ENCODE measurements at regions not wholly inside any gene's neighbourhood (a gene's known extent, or its start where the extent isn't known, plus 50 kb on each side); places are given as distances from the start of the nearest gene placed in this dataset.

DNA sequence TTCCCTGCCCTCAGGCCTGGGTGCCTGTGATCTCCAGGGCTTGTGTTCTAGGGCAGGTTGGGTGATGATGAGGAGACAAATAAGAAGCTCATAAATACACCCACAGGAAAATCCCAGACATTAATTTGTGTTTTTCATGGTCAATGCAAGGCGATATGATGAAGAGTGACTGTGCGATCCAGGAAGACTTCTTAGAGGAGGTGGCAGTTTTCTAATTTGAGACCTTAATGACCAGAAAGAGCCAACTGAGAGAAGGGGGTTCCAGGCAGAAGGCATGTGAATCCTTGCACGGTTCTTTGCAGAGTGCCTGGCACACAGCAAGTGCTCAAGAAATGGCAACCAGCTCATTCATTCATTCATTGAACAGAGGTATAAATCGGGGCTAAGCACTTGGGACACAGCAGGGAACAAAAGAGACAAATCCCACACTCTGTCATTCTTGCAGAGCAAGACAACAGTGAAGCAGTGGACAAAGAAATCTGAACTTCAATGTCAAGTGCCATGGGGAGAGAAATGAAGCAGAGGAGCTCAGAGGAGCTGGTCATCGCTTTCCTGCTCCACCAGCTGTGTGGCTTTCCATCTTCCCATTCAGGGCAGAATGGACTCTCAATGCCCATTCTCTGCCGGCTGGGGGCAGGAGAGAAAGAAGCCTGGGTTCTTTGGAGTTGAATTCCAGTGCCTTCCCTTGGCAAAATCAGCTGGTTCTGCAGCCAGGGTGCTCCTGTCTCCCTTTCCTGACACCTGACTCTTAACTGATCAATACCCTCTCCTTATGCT, 128.3 kb downstream of the AACS start:
- peaks cover 32% of the 10 kb centered on the region for H3K27me3 ChIP-seq (ENCODE audit: insufficient read depth, poor library complexity, severe bottlenecking)
- no peak for DNase-seq (ENCODE audit: low spot score)
- no peak for TF ChIP-seq CTCF (IDR thresholded peaks at IDR 0.05; ENCODE audit: poor library complexity, severe bottlenecking)

GRCh38 chr12:125194163-125194773, 129.0 kb downstream of the AACS start:
- peaks cover 28% of the 10 kb centered on the region for H3K27me3 ChIP-seq (ENCODE audit: insufficient read depth, poor library complexity, severe bottlenecking)
- TF ChIP-seq CTCF (IDR thresholded peaks at IDR 0.05; ENCODE audit: poor library complexity, severe bottlenecking): no peak
- no peaks in the 10 kb centered on the region for H3K36me3 ChIP-seq (ENCODE audit: low read depth)
- H3K4me3 ChIP-seq (ENCODE audit: severe bottlenecking): no peak overlapping the region
- H3K4me1 ChIP-seq (ENCODE audit: insufficient read depth, poor library complexity, severe bottlenecking): no peaks in the 10 kb centered on the region
- no peak overlapping the region for H3K27ac ChIP-seq (ENCODE audit: poor library complexity, severe bottlenecking)
- ATAC-seq (ENCODE audit: low read depth) (peak; percentile 85), DNase-seq (ENCODE audit: low spot score) (no peak)
- no peaks in the 10 kb centered on the region for H3K9me3 ChIP-seq (ENCODE audit: severe bottlenecking)

More for the DNA sequence above, 128.3 kb downstream of the AACS start:
- no peaks in the 10 kb centered on the region for H3K9me3 ChIP-seq (ENCODE audit: severe bottlenecking)
- no peak overlapping the region for H3K4me3 ChIP-seq (ENCODE audit: severe bottlenecking)
- H3K4me1 ChIP-seq (ENCODE audit: insufficient read depth, poor library complexity, severe bottlenecking): no peaks in the 10 kb centered on the region
- H3K36me3 ChIP-seq (ENCODE audit: low read depth): no peaks in the 10 kb centered on the region
- ATAC-seq (ENCODE audit: low read depth): peak; percentile 20; the same call in 1 of the 3 replicates
- no peak overlapping the region for H3K27ac ChIP-seq (ENCODE audit: poor library complexity, severe bottlenecking)

DNA sequence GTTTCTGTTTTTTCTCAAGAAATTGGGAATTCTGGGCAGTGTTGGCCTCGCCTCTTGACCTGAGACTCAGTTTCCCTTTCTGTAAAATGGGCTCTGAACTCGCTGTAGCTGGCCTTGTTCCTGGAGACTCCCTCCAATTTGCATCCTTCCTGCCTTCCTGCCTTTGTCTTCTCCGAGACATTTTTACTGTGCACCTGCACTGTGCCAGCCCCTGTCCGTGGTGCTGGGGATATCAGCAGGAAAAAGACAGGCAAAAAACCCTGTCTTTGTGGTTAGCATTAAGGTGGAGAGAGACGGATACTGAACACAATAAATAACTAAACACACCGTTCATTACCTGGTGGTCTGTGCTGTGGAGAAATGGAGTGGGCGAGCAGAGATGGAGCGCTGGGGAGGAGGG, 129.8 kb downstream of the AACS start:
- no peak overlapping the region for H3K27ac ChIP-seq (ENCODE audit: poor library complexity, severe bottlenecking)
- peaks cover 21% of the 10 kb centered on the region for H3K27me3 ChIP-seq (ENCODE audit: insufficient read depth, poor library complexity, severe bottlenecking)
- DNase-seq (ENCODE audit: low spot score) (no peak), ATAC-seq (ENCODE audit: low read depth) (0 out of 3 replicates have a peak, but pooled peaks have one; percentile 34)
- no peaks in the 10 kb centered on the region for H3K4me1 ChIP-seq (ENCODE audit: insufficient read depth, poor library complexity, severe bottlenecking)
- no peak for TF ChIP-seq CTCF (IDR thresholded peaks at IDR 0.05; ENCODE audit: poor library complexity, severe bottlenecking)
- H3K9me3 ChIP-seq (ENCODE audit: severe bottlenecking): no peaks in the 10 kb centered on the region
- no peak overlapping the region for H3K4me3 ChIP-seq (ENCODE audit: severe bottlenecking)
- no peaks in the 10 kb centered on the region for H3K36me3 ChIP-seq (ENCODE audit: low read depth)

- H3K36me3 ChIP-seq (ENCODE audit: low read depth): no peaks in the 10 kb centered on the region
- no peak overlapping the region for H3K4me3 ChIP-seq (ENCODE audit: severe bottlenecking)
- TF ChIP-seq CTCF (IDR thresholded peaks at IDR 0.05; ENCODE audit: poor library complexity, severe bottlenecking): no peak
- ATAC-seq (ENCODE audit: low read depth) (no peak), DNase-seq (ENCODE audit: low spot score) (no peak)
- no peak overlapping the region for H3K27ac ChIP-seq (ENCODE audit: poor library complexity, severe bottlenecking)
- peaks cover 14% of the 10 kb centered on the region for H3K27me3 ChIP-seq (ENCODE audit: insufficient read depth, poor library complexity, severe bottlenecking)
- no peaks in the 10 kb centered on the region for H3K4me1 ChIP-seq (ENCODE audit: insufficient read depth, poor library complexity, severe bottlenecking)
- no peaks in the 10 kb centered on the region for H3K9me3 ChIP-seq (ENCODE audit: severe bottlenecking)
These were observed 132.1 kb downstream of the AACS start for GRCh38 chr12:125197326-125197725.

- ATAC-seq (ENCODE audit: low read depth) (no peak), DNase-seq (ENCODE audit: low spot score) (no peak)
- TF ChIP-seq CTCF (IDR thresholded peaks at IDR 0.05; ENCODE audit: poor library complexity, severe bottlenecking): no peak
- H3K36me3 ChIP-seq (ENCODE audit: low read depth): no peaks in the 10 kb centered on the region
- no peaks in the 10 kb centered on the region for H3K9me3 ChIP-seq (ENCODE audit: severe bottlenecking)
- no peak overlapping the region for H3K27ac ChIP-seq (ENCODE audit: poor library complexity, severe bottlenecking)
- no peak overlapping the region for H3K4me3 ChIP-seq (ENCODE audit: severe bottlenecking)
- peaks cover 11% of the 10 kb centered on the region for H3K27me3 ChIP-seq (ENCODE audit: insufficient read depth, poor library complexity, severe bottlenecking)
- H3K4me1 ChIP-seq (ENCODE audit: insufficient read depth, poor library complexity, severe bottlenecking): no peaks in the 10 kb centered on the region
These were observed 133.4 kb downstream of the AACS start for GRCh38 chr12:125198652-125199051.
